Pancreas (tissue), 10 donors: ENCODE measurements at regions not wholly inside any gene's neighbourhood (a gene's known extent, or its start where the extent isn't known, plus 50 kb on each side); places are given as distances from the start of the nearest gene placed in this dataset.

Experiments
- ATAC-seq, 4 donors: fragments of 200-7000 bp; cut with Tn5 transposase; one replicate each; pipeline versions ENCODE4 v1.8.0 to v1.9.1; 2020; ENCODE audit warnings: mild to moderate bottlenecking in 4 of 4, moderate library complexity in 4 of 4
- DNase-seq, 6 donors: peaks; one replicate each; pipeline ENCODE4 v3.0.0-alpha.2; 2020
- FAIRE-seq: peaks from 2 replicates; lab custom pipeline; 2012; peaks lifted over from hg19 to GRCh38; lab: Jason Lieb, UNC
- H3K27ac ChIP-seq, 4 donors: fragments of 200-600 bp; sonication (generic); 1 replicate in 3 of 4; 2 replicates in 1 of 4; pipeline versions ENCODE4 v1.5.0 to v1.8.0; 2020
- H3K27me3 ChIP-seq, 4 donors: fragments of 200-600 bp; one replicate each; pipeline ENCODE4 v1.8.0; 2021
- H3K36me3 ChIP-seq, 3 donors: fragments of 200-600 bp; sonication (generic) in 1 of 3; one replicate each; pipeline versions ENCODE4 v1.5.0 to v1.8.0; 2020 to 2021
- H3K4me1 ChIP-seq, 3 donors: fragments of 200-600 bp; one replicate each; pipeline ENCODE4 v1.8.0; 2021
- H3K4me3 ChIP-seq, 4 donors: fragments of 200-600 bp; sonication (generic) in 2 of 4; one replicate each; pipeline versions ENCODE4 v1.5.0 to v1.8.0; 2020 to 2021
- H3K9me3 ChIP-seq, 4 donors: fragments of 200-600 bp; one replicate each; pipeline ENCODE4 v1.8.0; 2021
- CTCF ChIP-seq, 4 donors: fragments of 200-600 bp; sonication (generic) in 3 of 4; IDR thresholded peaks; one replicate each; pipeline versions ENCODE4 v1.5.0 to v1.8.0; 2021; ENCODE audit warnings: antibody characterized with exemption in 4 of 4
- WGBS, 2 donors: extraction: QIAGEN DNeasy Blood & Tissue Kit; methylation state at CpG; one replicate each; pipeline ENCODE4 v1.1.7; 2013; 5-methylcytosine and 5-hydroxymethylcytosine counted together
- intact Hi-C, 3 donors: fragments of 100-400 bp; cut with DNase I; formaldehyde crosslinking; loops; one replicate each; pipeline versions ENCODE4 v1.11.1 to v1.14.2; 2022
- donor health status: healthy with polysubstance abuse.
- donor health status: DM: no; HTN: no; CAD: no; lungs with moderate emphysema.
- donor health status: DM: no; HTN: no; CAD: no.
- donor health status: control.
- donor health status: control.
- donor health status: Bipolar disorder and iron deficiency.
- donor health status: DM: yes; HTN: yes; CAD: no.
- donor health status: DM: no; HTN: no; CAD: no.
- donor health status: DM: no; HTN: no; CAD: no.
- donor health status: DM: yes; HTN: yes; CAD: no.

- H3K36me3 ChIP-seq = no peaks in the 10 kb centered on the region
- WGBS, 2 donors = 34 to 39% methylated on average over 3 of the region's 3 CpGs
- intact Hi-C loops = no loop called here
- no peak for TF ChIP-seq CTCF (IDR thresholded peaks at IDR 0.05)
- H3K4me3 ChIP-seq = no peak overlapping the region
- DNase-seq (no peak), ATAC-seq (no peak), FAIRE-seq (no peak)
- H3K4me1 ChIP-seq = no peaks in the 10 kb centered on the region
- H3K9me3 ChIP-seq = no peaks in the 10 kb centered on the region
- H3K27me3 ChIP-seq = no peaks in the 10 kb centered on the region
- H3K27ac ChIP-seq = no peak overlapping the region
These were observed 2254.0 kb downstream of the LRRC4C start for GRCh38 chr11:39205236-39205995.

- intact Hi-C loops = no loop called here
- FAIRE-seq (no peak), DNase-seq (peak in 1 of 6 donors; percentile 66), ATAC-seq (no peak)
- Histone ChIP-seq H3K4me1 (no peaks in the 10 kb centered on the region), H3K36me3 (no peaks in the 10 kb centered on the region), H3K4me3 (no peak overlapping the region), H3K27me3 (no peaks in the 10 kb centered on the region), H3K9me3 (no peaks in the 10 kb centered on the region), H3K27ac (no peak overlapping the region)
- WGBS, 2 donors = 89 to 96% methylated on average over 24 of the region's 24 CpGs
- no peak for TF ChIP-seq CTCF (IDR thresholded peaks at IDR 0.05)
These were observed 2266.8 kb downstream of the LRRC4C start for GRCh38 chr11:39192671-39193070.

- Histone ChIP-seq H3K27ac (no peak overlapping the region), H3K4me3 (no peak overlapping the region), H3K9me3 (no peaks in the 10 kb centered on the region), H3K36me3 (no peaks in the 10 kb centered on the region), H3K27me3 (no peaks in the 10 kb centered on the region), H3K4me1 (no peaks in the 10 kb centered on the region)
- intact Hi-C loops = no loop called here
- FAIRE-seq = no peak
- no peak for ATAC-seq
- 29 to 32% methylated on average over 2 of the region's 2 CpGs for whole genome bisulfite sequencing, 2 donors
- TF ChIP-seq CTCF (IDR thresholded peaks at IDR 0.05) = no peak
- no peak for DNase-seq
These were observed 2268.7 kb downstream of the LRRC4C start for GRCh38 chr11:39190751-39191150.

- DNase-seq = no peak
- Histone ChIP-seq H3K27ac (no peak overlapping the region), H3K36me3 (no peaks in the 10 kb centered on the region), H3K9me3 (no peaks in the 10 kb centered on the region), H3K4me3 (no peak overlapping the region), H3K4me1 (peaks cover 0 to 7% (median 7%) of the 10 kb centered on the region in 3 donors), H3K27me3 (peaks cover 0 to 2% (median 0%) of the 10 kb centered on the region in 4 donors)
- TF ChIP-seq CTCF (IDR thresholded peaks at IDR 0.05) = no peak
- no peak for ATAC-seq
- no peak for FAIRE-seq
- intact Hi-C loops = no loop called here
- 88 to 92% methylated on average over 4 of the region's 4 CpGs for WGBS, 2 donors
These were observed 2281.8 kb downstream of the LRRC4C start for GRCh38 chr11:39177678-39178077.

GRCh38 chr11:39174965-39175364 is 2284.5 kb downstream of the LRRC4C start:
- H3K9me3 ChIP-seq = no peaks in the 10 kb centered on the region
- ATAC-seq (peak; percentile 34 to 88 (median 72)), DNase-seq (no peak), FAIRE-seq (no peak)
- WGBS, 2 donors = 20 to 22% methylated on average over 2 of the region's 2 CpGs
- H3K27ac ChIP-seq = no peak overlapping the region
- intact Hi-C loops = no loop called here
- peaks cover 0 to 2% (median 0%) of the 10 kb centered on the region in 4 donors for H3K27me3 ChIP-seq
- H3K4me3 ChIP-seq = no peak overlapping the region
- TF ChIP-seq CTCF (IDR thresholded peaks at IDR 0.05) = no peak
- H3K36me3 ChIP-seq = no peaks in the 10 kb centered on the region
- H3K4me1 ChIP-seq = peaks cover 0 to 7% (median 7%) of the 10 kb centered on the region in 3 donors
